Lung (tissue), 11 donors: ENCODE measurements at regions not wholly inside any gene's neighbourhood (a gene's known extent, or its start where the extent isn't known, plus 50 kb on each side); places are given as distances from the start of the nearest gene placed in this dataset.

Experiments
- ATAC-seq: fragments of 200-7000 bp; cut with Tn5 transposase; one replicate; pipeline ENCODE4 v1.9.1; 2020; ENCODE audit warnings: moderate number of reproducible peaks; ENCODE audit not compliant: insufficient read depth, low FRiP score
- DNase-seq, 3 donors: peaks; one replicate each; pipeline ENCODE4 v3.0.0-alpha.2; 2013 to 2017
- H3K27ac ChIP-seq, 2 donors: one replicate each; pipeline ENCODE4 v1.5.1; 2013; ENCODE audit warnings: mild to moderate bottlenecking in 2 of 2, moderate library complexity in 2 of 2, control low read depth in 1 of 2, inconsistent platforms in 1 of 2, low read depth in 1 of 2, low read length in 1 of 2
- H3K27me3 ChIP-seq, 3 donors: one replicate each; pipeline ENCODE4 v1.5.1; 2013; ENCODE audit warnings: low read length in 2 of 3; ENCODE audit not compliant: control insufficient read depth in 3 of 3, insufficient read depth in 3 of 3
- H3K36me3 ChIP-seq, 4 donors: one replicate each; pipeline ENCODE4 v1.5.1; 2013; ENCODE audit warnings: low read length in 4 of 4, mild to moderate bottlenecking in 1 of 4, moderate library complexity in 1 of 4; ENCODE audit not compliant: control insufficient read depth in 4 of 4, insufficient read depth in 4 of 4
- H3K4me1 ChIP-seq, 5 donors: one replicate each; pipeline ENCODE4 v1.5.1; 2013; ENCODE audit warnings: low read length in 5 of 5, mild to moderate bottlenecking in 2 of 5, moderate library complexity in 1 of 5; ENCODE audit not compliant: control insufficient read depth in 5 of 5, insufficient read depth in 5 of 5
- H3K4me3 ChIP-seq: one replicate; pipeline ENCODE4 v1.5.1; 2013; ENCODE audit warnings: mild to moderate bottlenecking, control low read depth, moderate library complexity
- H3K9ac ChIP-seq, 2 donors: one replicate each; pipeline ENCODE4 v1.5.1; 2013; ENCODE audit warnings: low read length in 2 of 2, control low read depth in 1 of 2; ENCODE audit not compliant: insufficient read depth in 1 of 2
- H3K9me3 ChIP-seq, 4 donors: one replicate each; pipeline ENCODE4 v1.5.1; 2013; ENCODE audit warnings: low read length in 3 of 4, mild to moderate bottlenecking in 1 of 4, moderate library complexity in 1 of 4; ENCODE audit not compliant: control insufficient read depth in 4 of 4, insufficient read depth in 3 of 4
- WGBS, 2 donors: extraction: QIAGEN DNeasy Blood & Tissue Kit; methylation state at CpG; one replicate each; pipeline ENCODE4 v1.1.7; 2013; 5-methylcytosine and 5-hydroxymethylcytosine counted together
- TF ChIP-seq, protein P1 (sequence below): IDR thresholded peaks from 2 replicates; pipeline ENCODE4 v1.5.1; 2012; ENCODE audit warnings: mild to moderate bottlenecking; ENCODE audit errors: control extremely low read depth, extremely low read depth
- donor health status: control.
- donor health status: control.
- donor health status: Bipolar disorder and iron deficiency.
- donor health status: healthy.
- donor health status: DM: yes; HTN: yes; CAD: no.

GRCh38 chr9:1331546-1332038 lies 281.4 kb downstream of the DMRT2 start:
- DNase-seq (no peak), ATAC-seq (no peak)
- Histone ChIP-seq H3K36me3 (no peaks in the 10 kb centered on the region), H3K27ac (no peak overlapping the region), H3K27me3 (no peaks in the 10 kb centered on the region), H3K4me3 (no peak overlapping the region), H3K4me1 (peaks cover 0 to 9% (median 0%) of the 10 kb centered on the region in 5 donors), H3K9me3 (no peaks in the 10 kb centered on the region), H3K9ac (no peak overlapping the region)
- TF ChIP-seq, protein P1, sequence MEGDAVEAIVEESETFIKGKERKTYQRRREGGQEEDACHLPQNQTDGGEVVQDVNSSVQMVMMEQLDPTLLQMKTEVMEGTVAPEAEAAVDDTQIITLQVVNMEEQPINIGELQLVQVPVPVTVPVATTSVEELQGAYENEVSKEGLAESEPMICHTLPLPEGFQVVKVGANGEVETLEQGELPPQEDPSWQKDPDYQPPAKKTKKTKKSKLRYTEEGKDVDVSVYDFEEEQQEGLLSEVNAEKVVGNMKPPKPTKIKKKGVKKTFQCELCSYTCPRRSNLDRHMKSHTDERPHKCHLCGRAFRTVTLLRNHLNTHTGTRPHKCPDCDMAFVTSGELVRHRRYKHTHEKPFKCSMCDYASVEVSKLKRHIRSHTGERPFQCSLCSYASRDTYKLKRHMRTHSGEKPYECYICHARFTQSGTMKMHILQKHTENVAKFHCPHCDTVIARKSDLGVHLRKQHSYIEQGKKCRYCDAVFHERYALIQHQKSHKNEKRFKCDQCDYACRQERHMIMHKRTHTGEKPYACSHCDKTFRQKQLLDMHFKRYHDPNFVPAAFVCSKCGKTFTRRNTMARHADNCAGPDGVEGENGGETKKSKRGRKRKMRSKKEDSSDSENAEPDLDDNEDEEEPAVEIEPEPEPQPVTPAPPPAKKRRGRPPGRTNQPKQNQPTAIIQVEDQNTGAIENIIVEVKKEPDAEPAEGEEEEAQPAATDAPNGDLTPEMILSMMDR, result no peak

- Histone ChIP-seq H3K9ac (no peak overlapping the region), H3K27me3 (no peaks in the 10 kb centered on the region), H3K36me3 (no peaks in the 10 kb centered on the region), H3K27ac (no peak overlapping the region), H3K4me1 (peaks cover 0 to 7% (median 0%) of the 10 kb centered on the region in 5 donors), H3K9me3 (no peaks in the 10 kb centered on the region), H3K4me3 (no peak overlapping the region)
- DNase-seq (no peak), ATAC-seq (no peak)
- 72 to 74% methylated on average over 3 of the region's 3 CpGs for WGBS, 2 donors
- TF ChIP-seq, protein P1, result no peak
These were observed 282.0 kb downstream of the DMRT2 start for GRCh38 chr9:1332156-1332555.

DNA sequence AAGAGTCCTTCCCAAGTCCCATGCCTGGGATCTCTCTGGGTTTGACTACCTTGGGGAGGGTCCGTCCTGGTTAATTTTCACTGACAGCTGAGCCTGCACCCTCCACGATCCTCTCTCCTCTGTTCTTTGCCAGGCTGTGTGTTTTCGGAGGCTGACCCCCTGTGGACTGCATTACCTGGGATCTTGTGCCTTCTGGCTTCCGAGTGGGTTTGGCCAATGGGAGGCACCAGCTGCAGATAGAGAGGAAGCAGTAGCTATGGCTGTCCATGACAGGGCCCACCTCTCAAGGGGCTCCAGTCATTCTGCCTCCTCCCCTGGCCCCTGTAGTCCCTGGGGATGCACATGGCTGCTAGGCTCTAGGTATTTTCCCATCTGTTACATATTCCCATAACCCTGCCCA lies 285.0 kb downstream of the DMRT2 start:
- Histone ChIP-seq H3K27ac (no peak overlapping the region), H3K9ac (no peak overlapping the region), H3K27me3 (no peaks in the 10 kb centered on the region), H3K4me3 (no peak overlapping the region), H3K4me1 (no peaks in the 10 kb centered on the region), H3K9me3 (no peaks in the 10 kb centered on the region), H3K36me3 (no peaks in the 10 kb centered on the region)
- ATAC-seq, result no peak
- DNase-seq, result no peak
- 79 to 81% methylated on average over 4 of the region's 4 CpGs for WGBS, 2 donors
- TF ChIP-seq, protein P1, result no peak

- WGBS, 2 donors, result 35 to 50% methylated on average over 2 of the region's 2 CpGs
- DNase-seq (no peak), ATAC-seq (no peak)
- H3K36me3 ChIP-seq, result no peaks in the 10 kb centered on the region
- H3K9ac ChIP-seq, result no peak overlapping the region
- H3K4me3 ChIP-seq, result no peak overlapping the region
- H3K9me3 ChIP-seq, result no peaks in the 10 kb centered on the region
- H3K27ac ChIP-seq, result no peak overlapping the region
- TF ChIP-seq, protein P1, result no peak
- H3K4me1 ChIP-seq, result no peaks in the 10 kb centered on the region
- H3K27me3 ChIP-seq, result no peaks in the 10 kb centered on the region
These were observed 287.0 kb downstream of the DMRT2 start for GRCh38 chr9:1337169-1337568.
